GM13976 (cell line): ENCODE measurements at regions not wholly inside any gene's neighbourhood (a gene's known extent, or its start where the extent isn't known, plus 50 kb on each side); places are given as distances from the start of the nearest gene placed in this dataset.
"Not testable (repeated sequence)": the region's sequence is repeated elsewhere in the genome, so short reads cannot be mapped to it uniquely, and the experiment has no call there.

Experiments
- DNase-seq: peaks from one replicate; pipeline ENCODE4 v3.0.0; 2012; ENCODE audit warnings: low spot score
- in situ Hi-C: fragments of 300-500 bp; cut with MboI; formaldehyde crosslinking; loops from one replicate; pipeline ENCODE4 v1.12.0; 2022; ENCODE audit warnings: low sequenced_read_pairs, mixed read lengths, inconsistent platforms; ENCODE audit not compliant: unreplicated experiment
- TF ChIP-seq, protein P1 (sequence below): IDR thresholded peaks from 2 replicates; pipeline ENCODE4 v1.5.1; 2012; ENCODE audit warnings: borderline replicate concordance, mild to moderate bottlenecking; ENCODE audit not compliant: insufficient read depth; ENCODE audit errors: extremely low read depth, missing control alignments, control extremely low read depth

DNA sequence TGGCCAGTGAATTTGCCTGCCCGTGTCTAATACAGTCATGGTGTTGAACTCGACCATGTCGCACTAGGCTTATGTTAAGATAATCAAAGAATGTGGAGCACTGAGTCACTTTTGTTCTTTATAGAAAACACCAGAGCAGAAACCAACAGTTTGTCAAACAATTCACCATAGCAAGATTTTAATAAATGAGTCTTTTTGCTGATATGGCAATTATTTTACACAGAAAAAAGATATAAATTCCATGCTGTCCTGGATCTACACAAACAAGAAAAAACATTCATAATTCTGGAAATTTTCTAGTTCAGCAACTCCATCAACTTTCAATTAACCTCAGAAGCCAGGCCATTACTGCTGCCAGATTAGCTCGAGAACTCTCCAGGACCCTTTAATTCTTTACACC lies 208.9 kb downstream of the ZNF608 start:
- DNase-seq: no peak
- in situ Hi-C loops: no loop called here

DNA sequence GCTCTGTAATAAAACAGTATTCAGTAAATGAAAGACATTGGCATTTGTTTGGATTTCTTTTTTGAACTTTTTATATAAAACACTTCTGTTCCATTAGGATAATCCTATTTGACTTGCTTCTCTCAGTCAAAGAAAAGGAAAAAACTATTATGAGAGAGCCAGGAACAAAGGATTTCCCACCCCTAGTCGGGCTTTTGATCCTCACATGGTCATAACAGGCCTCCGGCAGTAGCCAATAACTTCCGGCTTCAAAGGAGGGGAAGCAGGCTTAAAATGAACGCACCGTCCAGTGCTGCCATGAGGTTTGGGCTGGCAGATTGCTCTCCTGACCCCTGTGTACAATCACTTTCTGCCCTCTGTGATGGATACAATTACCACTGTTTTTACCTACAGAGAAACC lies 209.3 kb downstream of the ZNF608 start:
- in situ Hi-C loops: no loop called here
- TF ChIP-seq, protein P1, sequence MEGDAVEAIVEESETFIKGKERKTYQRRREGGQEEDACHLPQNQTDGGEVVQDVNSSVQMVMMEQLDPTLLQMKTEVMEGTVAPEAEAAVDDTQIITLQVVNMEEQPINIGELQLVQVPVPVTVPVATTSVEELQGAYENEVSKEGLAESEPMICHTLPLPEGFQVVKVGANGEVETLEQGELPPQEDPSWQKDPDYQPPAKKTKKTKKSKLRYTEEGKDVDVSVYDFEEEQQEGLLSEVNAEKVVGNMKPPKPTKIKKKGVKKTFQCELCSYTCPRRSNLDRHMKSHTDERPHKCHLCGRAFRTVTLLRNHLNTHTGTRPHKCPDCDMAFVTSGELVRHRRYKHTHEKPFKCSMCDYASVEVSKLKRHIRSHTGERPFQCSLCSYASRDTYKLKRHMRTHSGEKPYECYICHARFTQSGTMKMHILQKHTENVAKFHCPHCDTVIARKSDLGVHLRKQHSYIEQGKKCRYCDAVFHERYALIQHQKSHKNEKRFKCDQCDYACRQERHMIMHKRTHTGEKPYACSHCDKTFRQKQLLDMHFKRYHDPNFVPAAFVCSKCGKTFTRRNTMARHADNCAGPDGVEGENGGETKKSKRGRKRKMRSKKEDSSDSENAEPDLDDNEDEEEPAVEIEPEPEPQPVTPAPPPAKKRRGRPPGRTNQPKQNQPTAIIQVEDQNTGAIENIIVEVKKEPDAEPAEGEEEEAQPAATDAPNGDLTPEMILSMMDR: no peak
- no peak for DNase-seq

More for the DNA sequence above, 208.9 kb downstream of the ZNF608 start:
- TF ChIP-seq, protein P1: no peak

DNA sequence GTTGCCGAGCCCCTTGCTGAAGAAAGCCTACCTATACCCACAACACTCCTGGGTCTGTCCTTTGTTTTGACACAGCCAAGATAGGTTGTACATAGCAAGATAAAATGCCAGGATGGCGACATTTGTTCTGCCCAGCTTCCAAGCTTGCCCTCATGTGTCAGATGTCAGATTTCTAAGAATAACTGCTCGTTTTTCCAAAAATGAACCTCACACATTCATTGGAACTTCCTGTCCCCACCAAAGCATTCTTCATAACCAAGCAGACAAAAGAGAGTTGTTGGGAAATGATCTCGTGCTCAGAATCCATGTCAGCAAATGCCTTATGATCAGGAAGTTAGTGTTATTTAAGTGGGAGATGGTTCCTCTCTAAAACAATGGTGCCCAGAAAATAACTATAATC lies 210.1 kb downstream of the ZNF608 start:
- TF ChIP-seq, protein P1: no peak
- DNase-seq: no peak
- in situ Hi-C loops: no loop called here

DNA sequence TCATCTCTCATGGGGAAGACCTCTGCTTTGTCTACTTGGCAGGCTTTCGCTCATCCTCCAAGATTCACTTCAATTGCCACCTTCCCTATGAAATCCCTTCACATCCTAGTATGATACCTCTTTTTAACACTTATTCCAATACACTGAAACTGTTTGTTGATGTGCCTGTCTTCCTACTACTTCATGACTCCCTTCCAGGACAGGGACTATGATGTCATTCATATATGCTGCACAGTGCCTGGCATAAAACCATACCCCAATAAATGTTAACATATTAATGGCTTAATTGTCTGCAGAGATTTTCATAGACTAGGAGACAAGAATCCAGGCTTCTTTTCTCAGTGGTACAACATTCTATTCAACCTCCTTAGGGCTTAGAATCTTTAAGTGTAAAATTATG lies 215.5 kb downstream of the ZNF608 start:
- no peak for DNase-seq
- TF ChIP-seq, protein P1: no peak
- in situ Hi-C loops: no loop called here

DNA sequence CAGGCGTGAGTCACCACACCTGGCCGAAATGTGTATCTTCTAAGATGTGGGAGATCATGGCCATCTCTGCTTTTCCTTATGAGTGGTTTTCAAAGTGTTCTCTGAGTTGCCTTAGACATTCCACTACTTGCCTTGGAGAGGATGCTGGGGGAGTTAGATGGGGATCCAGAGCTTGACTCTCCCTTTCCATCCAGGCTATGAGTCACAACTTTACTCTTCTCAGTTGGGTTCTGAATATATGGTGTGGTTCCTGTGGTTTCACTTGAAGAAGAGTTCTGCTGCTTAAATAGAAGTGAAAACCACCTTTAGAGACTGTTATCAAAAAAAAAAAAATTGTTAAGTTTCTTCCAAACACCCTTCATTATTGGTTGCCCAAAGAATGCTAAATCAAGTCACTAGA lies 217.6 kb downstream of the ZNF608 start:
- in situ Hi-C loops: no loop called here
- TF ChIP-seq, protein P1: no peak
- DNase-seq: no peak

DNA sequence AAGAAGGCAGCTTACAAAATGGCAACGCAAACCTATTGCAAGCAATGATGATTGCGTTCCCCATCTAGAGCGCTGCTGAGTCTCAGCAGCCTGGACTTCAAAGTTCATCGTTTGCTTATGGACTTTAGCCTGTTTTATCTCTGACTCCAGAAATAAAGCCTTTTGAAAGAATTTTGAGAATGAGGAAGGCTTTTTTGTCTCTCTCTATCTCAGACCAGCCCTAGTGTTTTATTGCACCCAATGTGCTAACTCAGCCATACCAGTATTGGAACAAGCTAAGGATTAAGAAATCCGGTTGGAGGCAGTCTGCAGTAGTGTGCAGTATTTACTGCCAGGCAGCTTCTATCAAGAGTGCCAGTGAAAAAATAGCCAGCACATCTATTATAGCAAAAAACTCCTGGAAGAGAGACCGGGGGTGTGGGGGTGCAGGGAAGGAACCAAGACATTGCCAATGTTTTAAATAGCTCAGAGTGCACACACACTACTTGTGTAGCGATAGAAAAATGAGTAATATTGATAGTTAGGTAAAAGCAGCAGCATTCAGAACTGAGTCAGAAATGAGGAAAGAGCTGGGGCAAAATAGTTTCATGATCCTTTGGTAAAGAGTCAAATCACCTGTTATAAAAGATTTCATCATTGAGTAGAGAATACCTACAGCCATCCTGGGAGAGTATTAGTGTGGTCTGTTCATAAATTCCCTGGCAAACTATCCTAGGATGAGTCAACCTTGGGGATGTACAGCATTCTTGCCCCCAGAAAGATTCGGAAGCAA lies 219.0 kb downstream of the ZNF608 start:
- DNase-seq: no peak
- in situ Hi-C loops: no loop called here
- TF ChIP-seq, protein P1: no peak

DNA sequence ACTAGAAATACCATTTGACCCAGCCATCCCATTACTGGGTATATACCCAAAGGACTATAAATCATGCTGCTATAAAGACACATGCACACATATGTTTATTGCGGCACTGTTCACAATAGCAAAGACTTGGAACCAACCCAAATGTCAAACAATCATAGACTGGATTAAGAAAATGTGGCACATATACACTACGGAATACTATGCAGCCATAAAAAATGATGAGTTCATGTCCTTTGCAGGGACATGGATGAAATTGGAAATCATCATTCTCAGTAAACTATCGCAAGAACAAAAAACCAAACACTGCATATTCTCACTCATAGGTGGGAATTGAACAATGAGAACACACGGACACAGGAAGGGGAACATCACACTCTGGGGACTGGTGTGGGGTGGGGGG lies 220.4 kb downstream of the ZNF608 start:
- in situ Hi-C loops, DNase-seq: not testable (repeated sequence)
